GM12878 (cell line): ENCODE measurements at regions not wholly inside any gene's neighbourhood (a gene's known extent, or its start where the extent isn't known, plus 50 kb on each side); places are given as distances from the start of the nearest gene placed in this dataset.

Experiments
- ATAC-seq: fragments of 200-7000 bp; cut with Tn5 transposase; 3 replicates; pipeline ENCODE4 v1.9.1; 2020; ENCODE audit warnings: mild to moderate bottlenecking, moderate library complexity
- BruUV-seq: library from RNA; stranded (reverse); fragments of 400-500 nt; replicated peaks from 2 replicates; lab custom pipeline; 2021; lab: Mats Ljungman, UMichigan
- CTCF ChIA-PET: fragments of 300-600 bp; sonication (Branson Sonifier 250); formaldehyde crosslinking; extraction: SDS; loops from one replicate; lab custom pipeline; 2021; ENCODE audit warnings: inconsistent platforms; lab: Yijun Ruan, JAX
- POLR2A ChIA-PET: fragments of 350-600 bp; formaldehyde crosslinking; extraction: SDS; loops from one replicate; lab custom pipeline; 2021; ENCODE audit warnings: inconsistent platforms; lab: Charles Lee
- RAD21 ChIA-PET: fragments of 300-600 bp; sonication (Branson Sonifier 250); formaldehyde crosslinking; loops from one replicate; lab custom pipeline; 2023; ENCODE audit warnings: antibody characterized with exemption; ENCODE audit not compliant: unreplicated experiment; lab: Charles Lee
- SMC1A ChIA-PET: fragments of 300-600 bp; sonication (Branson Sonifier 250); formaldehyde crosslinking; loops from one replicate; lab custom pipeline; 2023; ENCODE audit not compliant: unreplicated experiment, uncharacterized antibody; lab: Charles Lee
- DNase-seq: peaks from one replicate; pipeline ENCODE4 v3.0.0-alpha.2; 2011; ENCODE audit warnings: low read depth, low spot score
- FAIRE-seq: peaks from 3 replicates; lab custom pipeline; 2011; peaks lifted over from hg19 to GRCh38; lab: Jason Lieb, UNC
- H2AFZ ChIP-seq: 2 replicates; pipeline ENCODE4 v1.6.0; 2011; ENCODE audit warnings: low read depth, low read length, control low read depth; ENCODE audit not compliant: control insufficient read depth
- H3K27ac ChIP-seq: 2 replicates; pipeline ENCODE4 v1.5.1; 2011; ENCODE audit warnings: control low read depth; ENCODE audit not compliant: control insufficient read depth, insufficient read depth
- H3K27me3 ChIP-seq, 2 experiments: replicated peaks in 1 of 2; 2 replicates each; pipeline versions ENCODE4 v1.6.0 to v1.6.1; 2011; ENCODE audit warnings: low read length in 1 of 2; ENCODE audit not compliant: control insufficient read depth in 2 of 2, insufficient read depth in 2 of 2
- H3K36me3 ChIP-seq, 2 experiments: 2 replicates each; pipeline ENCODE4 v1.5.1; 2011; ENCODE audit warnings: low read length in 1 of 2; ENCODE audit not compliant: control insufficient read depth in 2 of 2, insufficient read depth in 2 of 2
- H3K4me1 ChIP-seq: 2 replicates; pipeline ENCODE4 v1.6.1; 2011; ENCODE audit warnings: mild to moderate bottlenecking, low read length, moderate library complexity, mixed read lengths; ENCODE audit not compliant: control insufficient read depth, insufficient read depth
- H3K4me2 ChIP-seq: 2 replicates; pipeline ENCODE4 v1.6.0; 2011; ENCODE audit warnings: control low read depth; ENCODE audit not compliant: control insufficient read depth, insufficient read depth
- H3K4me3 ChIP-seq: fragments of 200-600 bp; sonication (generic); 2 replicates; pipeline ENCODE4 v1.5.1; 2016
- H3K79me2 ChIP-seq: 2 replicates; pipeline ENCODE4 v1.6.0; 2011; ENCODE audit warnings: low read length; ENCODE audit not compliant: control insufficient read depth, insufficient read depth
- H3K9ac ChIP-seq: 2 replicates; pipeline ENCODE4 v1.8.0; 2011; ENCODE audit warnings: low read length, control low read depth, mixed read lengths; ENCODE audit not compliant: control insufficient read depth, insufficient read depth
- H3K9me3 ChIP-seq: replicated peaks from 3 replicates; pipeline ENCODE4 v1.5.1; 2011; ENCODE audit warnings: mild to moderate bottlenecking, low read length; ENCODE audit not compliant: control insufficient read depth, insufficient read depth
- H4K20me1 ChIP-seq: 2 replicates; pipeline ENCODE4 v1.6.0; 2011; ENCODE audit not compliant: control insufficient read depth, insufficient read depth
- BACH1 ChIP-seq: fragments of 450-650 bp; IDR thresholded peaks from 2 replicates; pipeline ENCODE4 v1.6.1; 2017; ENCODE audit warnings: mild to moderate bottlenecking, borderline replicate concordance
- CBX5 ChIP-seq: sonication (generic); IDR thresholded peaks from 2 replicates; pipeline ENCODE4 v1.6.1; 2016; ENCODE audit warnings: low read depth, moderate library complexity, mild to moderate bottlenecking, inconsistent platforms
- CHD4 ChIP-seq: fragments of 200-600 bp; sonication (generic); IDR thresholded peaks from 2 replicates; pipeline ENCODE4 v1.6.1; 2016; ENCODE audit warnings: mild to moderate bottlenecking
- HDAC2 ChIP-seq: fragments of 200-600 bp; sonication (generic); IDR thresholded peaks from 2 replicates; pipeline ENCODE4 v1.6.1; 2017
- MEF2B ChIP-seq: fragments of 450-650 bp; IDR thresholded peaks from 2 replicates; pipeline ENCODE4 v1.6.1; 2018; ENCODE audit warnings: mild to moderate bottlenecking, moderate library complexity; ENCODE audit not compliant: partially characterized antibody, poor library complexity, severe bottlenecking
- NFYB ChIP-seq: IDR thresholded peaks from 2 replicates; pipeline ENCODE4 v1.6.1; 2011; ENCODE audit warnings: low read depth, mild to moderate bottlenecking, low read length, improper control_type of control experiment, moderate library complexity; ENCODE audit not compliant: insufficient read depth
- NR2C2 ChIP-seq: IDR thresholded peaks from 2 replicates; pipeline ENCODE4 v1.6.1; 2011; ENCODE audit warnings: borderline replicate concordance, low read depth; ENCODE audit not compliant: control insufficient read depth, insufficient read length
- POLR2AphosphoS5 ChIP-seq: IDR thresholded peaks from 2 replicates; pipeline ENCODE4 v1.6.1; 2011; ENCODE audit warnings: mild to moderate bottlenecking, low read length, inconsistent platforms
- RAD21 ChIP-seq: IDR thresholded peaks from 2 replicates; pipeline ENCODE4 v1.6.1; 2011; ENCODE audit warnings: mild to moderate bottlenecking, low read depth, low read length, moderate library complexity; ENCODE audit not compliant: insufficient read depth
- SUZ12 ChIP-seq: fragments of 200-600 bp; sonication (generic); IDR thresholded peaks from one replicate; pipeline ENCODE4 v1.6.1; 2018; ENCODE audit warnings: antibody characterized with exemption, mild to moderate bottlenecking; ENCODE audit not compliant: unreplicated experiment
- ZNF24 ChIP-seq: fragments of 450-650 bp; IDR thresholded peaks from 2 replicates; pipeline ENCODE4 v1.6.1; 2017; ENCODE audit warnings: antibody characterized with exemption, mild to moderate bottlenecking
- in situ Hi-C: fragments of 300-500 bp; cut with MboI; formaldehyde crosslinking; loops from 9 replicates; pipeline ENCODE4 v1.14.3; 2018; ENCODE audit warnings: mixed read lengths
- intact Hi-C: fragments of 100-400 bp; cut with micrococcal nuclease; formaldehyde crosslinking; loops from one replicate; pipeline ENCODE4 v1.14.2; 2022; ENCODE audit not compliant: unreplicated experiment
- TF ChIP-seq, protein P1 (sequence below): fragments of 450-650 bp; IDR thresholded peaks from 2 replicates; pipeline ENCODE4 v1.6.1; 2017; ENCODE audit warnings: low read depth, mild to moderate bottlenecking, moderate library complexity
- TF ChIP-seq, protein P2 (sequence below): IDR thresholded peaks from 2 replicates; pipeline ENCODE4 v1.6.1; 2012; ENCODE audit warnings: low read depth, low read length, improper control_type of control experiment
- TF ChIP-seq, protein P3 (sequence below): fragments of 450-650 bp; IDR thresholded peaks from 2 replicates; pipeline ENCODE4 v1.6.1; 2016; ENCODE audit warnings: mild to moderate bottlenecking

DNA sequence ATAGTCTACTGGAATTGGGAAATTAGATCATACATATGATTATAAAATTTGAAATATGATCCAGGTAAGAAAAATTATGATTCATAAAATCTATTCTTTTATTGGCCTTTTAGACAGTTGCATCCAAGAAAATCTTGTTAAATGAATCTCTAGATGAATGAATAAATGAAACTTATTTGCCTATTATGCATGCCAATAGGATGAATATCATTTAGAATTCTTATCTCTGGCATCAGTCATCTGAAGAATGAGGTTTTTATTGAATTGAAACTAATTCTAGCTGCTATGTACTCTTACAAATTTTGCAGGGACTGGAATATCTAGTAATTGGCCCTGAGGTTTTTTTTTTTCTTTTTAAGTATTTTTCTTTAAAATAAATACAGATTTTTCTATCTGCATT is 475.5 kb downstream of the NAV3 start:
- CTCF ChIA-PET = no interaction called here
- no peaks in the 10 kb centered on the region for H3K9me3 ChIP-seq
- H2AFZ ChIP-seq = no peak overlapping the region
- DNase-seq (no peak), ATAC-seq (no peak), FAIRE-seq (no peak)
- no peaks in the 10 kb centered on the region for H3K27me3 ChIP-seq
- no peaks in the 10 kb centered on the region for H3K79me2 ChIP-seq
- H3K27ac ChIP-seq = no peak overlapping the region
- no TSS peak for BruUV-seq
- POLR2A ChIA-PET = no interaction called here
- in situ Hi-C loops = no loop called here
- H3K4me2 ChIP-seq = no peak overlapping the region
- no peak for TF ChIP-seq BACH1
- no peak for TF ChIP-seq MEF2B
- SMC1A ChIA-PET = no interaction called here
- RAD21 ChIA-PET = no interaction called here
- no peak overlapping the region for H3K9ac ChIP-seq
- intact Hi-C loops = no loop called here
- H4K20me1 ChIP-seq = no peaks in the 10 kb centered on the region
- no peaks in the 10 kb centered on the region for H3K36me3 ChIP-seq
- no peaks in the 10 kb centered on the region for H3K4me1 ChIP-seq
- H3K4me3 ChIP-seq = no peak overlapping the region

DNA sequence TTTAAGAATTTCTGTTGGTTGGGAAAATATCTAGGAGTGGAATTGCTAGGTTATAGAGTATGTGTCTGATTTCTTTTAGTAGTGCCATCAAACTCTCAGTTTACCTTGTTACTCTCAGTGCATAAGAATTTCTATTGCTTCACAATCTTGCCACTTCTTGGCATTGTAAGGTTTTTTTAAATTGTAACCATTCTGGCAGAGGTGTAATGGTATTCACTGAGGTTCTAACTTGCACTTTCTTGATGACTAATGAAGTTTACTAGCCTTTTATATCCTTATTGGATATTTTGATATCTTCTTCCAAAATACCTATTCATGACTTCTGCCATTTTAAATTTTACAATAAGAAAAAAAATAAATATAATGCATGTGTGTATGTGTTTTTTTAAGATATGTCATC is 478.0 kb downstream of the NAV3 start:
- Histone ChIP-seq H3K4me1 (no peaks in the 10 kb centered on the region), H3K9me3 (no peaks in the 10 kb centered on the region), H3K9ac (no peak overlapping the region), H3K27me3 (no peaks in the 10 kb centered on the region), H3K4me2 (no peak overlapping the region), H4K20me1 (no peaks in the 10 kb centered on the region), H3K36me3 (no peaks in the 10 kb centered on the region), H3K79me2 (no peaks in the 10 kb centered on the region), H3K4me3 (no peak overlapping the region), H2AFZ (no peak overlapping the region), H3K27ac (no peak overlapping the region)
- in situ Hi-C loops = no loop called here
- no TSS peak for BruUV-seq
- DNase-seq = no peak
- ATAC-seq = no peak
- no peak for FAIRE-seq
- no peak for TF ChIP-seq HDAC2
- no peak for TF ChIP-seq NFYB
- no peak for TF ChIP-seq SUZ12
- TF ChIP-seq, protein P1, sequence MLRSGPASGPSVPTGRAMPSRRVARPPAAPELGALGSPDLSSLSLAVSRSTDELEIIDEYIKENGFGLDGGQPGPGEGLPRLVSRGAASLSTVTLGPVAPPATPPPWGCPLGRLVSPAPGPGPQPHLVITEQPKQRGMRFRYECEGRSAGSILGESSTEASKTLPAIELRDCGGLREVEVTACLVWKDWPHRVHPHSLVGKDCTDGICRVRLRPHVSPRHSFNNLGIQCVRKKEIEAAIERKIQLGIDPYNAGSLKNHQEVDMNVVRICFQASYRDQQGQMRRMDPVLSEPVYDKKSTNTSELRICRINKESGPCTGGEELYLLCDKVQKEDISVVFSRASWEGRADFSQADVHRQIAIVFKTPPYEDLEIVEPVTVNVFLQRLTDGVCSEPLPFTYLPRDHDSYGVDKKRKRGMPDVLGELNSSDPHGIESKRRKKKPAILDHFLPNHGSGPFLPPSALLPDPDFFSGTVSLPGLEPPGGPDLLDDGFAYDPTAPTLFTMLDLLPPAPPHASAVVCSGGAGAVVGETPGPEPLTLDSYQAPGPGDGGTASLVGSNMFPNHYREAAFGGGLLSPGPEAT = no peak
- TF ChIP-seq CBX5 = no peak
- TF ChIP-seq POLR2AphosphoS5 = no peak
- no peak for TF ChIP-seq ZNF24
- TF ChIP-seq NR2C2 = no peak
- TF ChIP-seq, protein P2, sequence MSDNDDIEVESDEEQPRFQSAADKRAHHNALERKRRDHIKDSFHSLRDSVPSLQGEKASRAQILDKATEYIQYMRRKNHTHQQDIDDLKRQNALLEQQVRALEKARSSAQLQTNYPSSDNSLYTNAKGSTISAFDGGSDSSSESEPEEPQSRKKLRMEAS = no peak
- TF ChIP-seq RAD21 = no peak
- TF ChIP-seq CHD4 = no peak
- TF ChIP-seq, protein P3, sequence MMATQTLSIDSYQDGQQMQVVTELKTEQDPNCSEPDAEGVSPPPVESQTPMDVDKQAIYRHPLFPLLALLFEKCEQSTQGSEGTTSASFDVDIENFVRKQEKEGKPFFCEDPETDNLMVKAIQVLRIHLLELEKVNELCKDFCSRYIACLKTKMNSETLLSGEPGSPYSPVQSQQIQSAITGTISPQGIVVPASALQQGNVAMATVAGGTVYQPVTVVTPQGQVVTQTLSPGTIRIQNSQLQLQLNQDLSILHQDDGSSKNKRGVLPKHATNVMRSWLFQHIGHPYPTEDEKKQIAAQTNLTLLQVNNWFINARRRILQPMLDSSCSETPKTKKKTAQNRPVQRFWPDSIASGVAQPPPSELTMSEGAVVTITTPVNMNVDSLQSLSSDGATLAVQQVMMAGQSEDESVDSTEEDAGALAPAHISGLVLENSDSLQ = no peak
- SMC1A ChIA-PET = no interaction called here
- CTCF ChIA-PET = no interaction called here
- POLR2A ChIA-PET = no interaction called here
- RAD21 ChIA-PET = no interaction called here
- intact Hi-C loops = no loop called here
